ENCODE measurements at regions not wholly inside any gene's neighbourhood (a gene's known extent, or its start where the extent isn't known, plus 50 kb on each side); places are given as distances from the start of the nearest gene placed in this dataset.
"Not testable (repeated sequence)": the region's sequence is repeated elsewhere in the genome, so short reads cannot be mapped to it uniquely, and the experiment has no call there.

GRCh38 chr12:17030338-17030737, 424.4 kb upstream of the LMO3 start:
- Mint-ChIP-seq H3K36me3 (no peaks in the 10 kb centered on the region), H3K9me3 (no peaks in the 10 kb centered on the region), H3K27ac (no peak overlapping the region), H3K4me1 (ENCODE audit: unreplicated experiment) (no peaks in the 10 kb centered on the region), H3K27me3 (no peaks in the 10 kb centered on the region), H3K4me3 (no peak overlapping the region)
- DNase-seq (ENCODE audit: extremely low spot score, unreplicated experiment), result no peak
- TF ChIP-seq, protein P1, sequence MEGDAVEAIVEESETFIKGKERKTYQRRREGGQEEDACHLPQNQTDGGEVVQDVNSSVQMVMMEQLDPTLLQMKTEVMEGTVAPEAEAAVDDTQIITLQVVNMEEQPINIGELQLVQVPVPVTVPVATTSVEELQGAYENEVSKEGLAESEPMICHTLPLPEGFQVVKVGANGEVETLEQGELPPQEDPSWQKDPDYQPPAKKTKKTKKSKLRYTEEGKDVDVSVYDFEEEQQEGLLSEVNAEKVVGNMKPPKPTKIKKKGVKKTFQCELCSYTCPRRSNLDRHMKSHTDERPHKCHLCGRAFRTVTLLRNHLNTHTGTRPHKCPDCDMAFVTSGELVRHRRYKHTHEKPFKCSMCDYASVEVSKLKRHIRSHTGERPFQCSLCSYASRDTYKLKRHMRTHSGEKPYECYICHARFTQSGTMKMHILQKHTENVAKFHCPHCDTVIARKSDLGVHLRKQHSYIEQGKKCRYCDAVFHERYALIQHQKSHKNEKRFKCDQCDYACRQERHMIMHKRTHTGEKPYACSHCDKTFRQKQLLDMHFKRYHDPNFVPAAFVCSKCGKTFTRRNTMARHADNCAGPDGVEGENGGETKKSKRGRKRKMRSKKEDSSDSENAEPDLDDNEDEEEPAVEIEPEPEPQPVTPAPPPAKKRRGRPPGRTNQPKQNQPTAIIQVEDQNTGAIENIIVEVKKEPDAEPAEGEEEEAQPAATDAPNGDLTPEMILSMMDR (conservative IDR thresholded peaks at IDR 0.05), result no peak

DNA sequence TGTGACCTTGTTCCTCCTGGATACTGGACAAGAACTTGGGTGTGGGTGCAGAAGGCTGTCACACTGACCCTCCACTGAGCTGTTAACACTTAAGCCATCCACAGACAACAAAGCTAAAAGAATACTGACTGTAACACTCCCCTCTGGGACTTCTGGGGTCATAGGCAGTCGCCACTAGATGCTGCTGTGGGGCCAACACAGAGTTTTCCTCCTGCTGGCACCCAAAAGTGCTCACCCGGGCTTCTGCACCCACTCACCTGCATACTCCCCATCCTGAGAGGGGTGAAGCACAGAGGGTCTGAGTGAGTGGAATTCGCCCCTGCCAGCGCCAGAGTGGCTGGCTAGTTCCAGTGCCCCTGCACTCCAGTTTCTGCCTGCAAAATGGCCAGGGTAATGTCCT, 422.4 kb upstream of the LMO3 start:
- Mint-ChIP-seq H3K4me1 (ENCODE audit: unreplicated experiment) (no peaks in the 10 kb centered on the region), H3K36me3 (no peaks in the 10 kb centered on the region), H3K27me3 (no peaks in the 10 kb centered on the region), H3K27ac (no peak overlapping the region), H3K9me3 (no peaks in the 10 kb centered on the region), H3K4me3 (no peak overlapping the region)
- TF ChIP-seq, protein P1 (conservative IDR thresholded peaks at IDR 0.05), result no peak
- no peak for DNase-seq (ENCODE audit: extremely low spot score, unreplicated experiment)

- not testable (repeated sequence) for H3K36me3 Mint-ChIP-seq; H3K9me3 Mint-ChIP-seq; H3K27me3 Mint-ChIP-seq; DNase-seq (ENCODE audit: extremely low spot score, unreplicated experiment); H3K4me3 Mint-ChIP-seq; H3K27ac Mint-ChIP-seq; H3K4me1 Mint-ChIP-seq (ENCODE audit: unreplicated experiment)
These were observed 419.5 kb upstream of the LMO3 start for GRCh38 chr12:17025424-17025823.

DNA sequence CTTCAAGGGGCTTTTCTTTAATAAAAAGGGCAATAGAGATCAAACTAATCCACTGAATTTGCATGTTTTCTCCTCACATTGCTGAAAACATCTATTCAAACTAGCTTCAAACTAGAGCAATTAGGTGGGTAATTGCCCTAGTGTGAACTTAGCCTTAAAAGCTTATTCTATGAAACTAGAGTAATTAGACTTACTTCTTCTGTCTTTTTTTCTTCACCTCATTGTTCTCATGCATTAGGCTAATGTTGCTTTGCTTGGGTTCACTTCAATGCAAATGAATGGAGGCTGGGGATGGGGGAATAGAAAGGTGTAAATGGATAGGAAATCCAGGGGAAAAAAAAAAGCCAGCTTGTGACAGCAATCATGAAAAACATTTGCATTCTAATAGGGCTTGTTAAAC, 414.8 kb upstream of the LMO3 start:
- no peaks in the 10 kb centered on the region for H3K36me3 Mint-ChIP-seq
- no peak for DNase-seq (ENCODE audit: extremely low spot score, unreplicated experiment)
- TF ChIP-seq, protein P1 (conservative IDR thresholded peaks at IDR 0.05), result no peak
- H3K4me3 Mint-ChIP-seq, result no peak overlapping the region
- H3K4me1 Mint-ChIP-seq (ENCODE audit: unreplicated experiment), result no peaks in the 10 kb centered on the region
- no peak overlapping the region for H3K27ac Mint-ChIP-seq
- no peaks in the 10 kb centered on the region for H3K9me3 Mint-ChIP-seq
- H3K27me3 Mint-ChIP-seq, result peaks cover 7% of the 10 kb centered on the region

GRCh38 chr12:17017402-17017801, 411.4 kb upstream of the LMO3 start:
- H3K27me3 Mint-ChIP-seq, result peaks cover 7% of the 10 kb centered on the region
- DNase-seq (ENCODE audit: extremely low spot score, unreplicated experiment), result no peak
- no peaks in the 10 kb centered on the region for H3K4me1 Mint-ChIP-seq (ENCODE audit: unreplicated experiment)
- no peaks in the 10 kb centered on the region for H3K36me3 Mint-ChIP-seq
- H3K9me3 Mint-ChIP-seq, result no peaks in the 10 kb centered on the region
- H3K4me3 Mint-ChIP-seq, result no peak overlapping the region
- H3K27ac Mint-ChIP-seq, result no peak overlapping the region
- TF ChIP-seq, protein P1 (conservative IDR thresholded peaks at IDR 0.05), result no peak

- H3K27me3 Mint-ChIP-seq, result peaks cover 7% of the 10 kb centered on the region
- H3K27ac Mint-ChIP-seq, result no peak overlapping the region
- TF ChIP-seq, protein P1 (conservative IDR thresholded peaks at IDR 0.05), result no peak
- no peaks in the 10 kb centered on the region for H3K36me3 Mint-ChIP-seq
- no peaks in the 10 kb centered on the region for H3K9me3 Mint-ChIP-seq
- no peak overlapping the region for H3K4me3 Mint-ChIP-seq
- no peaks in the 10 kb centered on the region for H3K4me1 Mint-ChIP-seq (ENCODE audit: unreplicated experiment)
- DNase-seq (ENCODE audit: extremely low spot score, unreplicated experiment), result no peak
These were observed 410.3 kb upstream of the LMO3 start for GRCh38 chr12:17016116-17016864.
